ENCODE measurements at regions not wholly inside any gene's neighbourhood (a gene's known extent, or its start where the extent isn't known, plus 50 kb on each side); places are given as distances from the start of the nearest gene placed in this dataset.

GRCh38 chrX:4936315-4936714 is 1222.9 kb upstream of the PRKX start:
- Histone ChIP-seq H2BK15ac (ENCODE audit: low read depth, low read length) (no peak overlapping the region), H3K18ac (ENCODE audit: low read depth, low read length) (no peak overlapping the region), H3K9ac (ENCODE audit: low read depth, low read length) (no peak overlapping the region), H3K36me3 (ENCODE audit: control insufficient read depth, insufficient read depth, low read length) (no peaks in the 10 kb centered on the region), H2BK5ac (ENCODE audit: low read depth, low read length, poor library complexity, severe bottlenecking) (no peak overlapping the region), H4K8ac (ENCODE audit: low read depth in 2 of 2, low read length in 2 of 2) (no peak overlapping the region), H2AK9ac (replicated peaks; ENCODE audit: low read depth, low read length, poor library complexity) (no peak overlapping the region), H3K4me1 (ENCODE audit: control insufficient read depth, insufficient read depth, low read length) (no peaks in the 10 kb centered on the region), H2AFZ (replicated peaks; ENCODE audit: low read length, poor library complexity) (no peak overlapping the region), H3K4me3 (ENCODE audit: insufficient read depth, low read depth, low read length) (no peak overlapping the region), H3K14ac (replicated peaks; ENCODE audit: low read depth, low read length) (no peak overlapping the region), H3K23ac (ENCODE audit: low read depth, low read length) (no peak overlapping the region), H3K9me3 (ENCODE audit: control insufficient read depth, insufficient read depth, low read length) (0 out of 2 replicates have a peak, but pooled peaks cover 3% of the 10 kb centered on the region), H3K56ac (ENCODE audit: extremely low read depth, insufficient read depth, low read length) (no peak overlapping the region), H2AK5ac (ENCODE audit: low read depth, low read length) (no peak overlapping the region), H4K91ac (ENCODE audit: insufficient read depth, low read depth, low read length) (no peak overlapping the region), H3K27ac (ENCODE audit: insufficient read depth, low read length) (no peak overlapping the region), H3K9me1 (ENCODE audit: insufficient read depth, low read length) (no peaks in the 10 kb centered on the region), H4K5ac (ENCODE audit: low read depth, low read length) (no peak overlapping the region), H3K4me2 (ENCODE audit: low read depth, low read length) (no peak overlapping the region), H2BK20ac (ENCODE audit: low read depth, low read length) (no peak overlapping the region), H4K20me1 (ENCODE audit: insufficient read depth, low read length) (no peaks in the 10 kb centered on the region), H2BK120ac (ENCODE audit: low read depth, low read length) (no peak overlapping the region), H3K4ac (ENCODE audit: low read depth, low read length) (no peak overlapping the region), H3K27me3 (ENCODE audit: control insufficient read depth, insufficient read depth, low read length) (no peaks in the 10 kb centered on the region), H3K79me1 (ENCODE audit: low read depth in 1 of 2, low read length in 2 of 2) (no peaks in the 10 kb centered on the region)
- WGBS, 2 experiments (ENCODE audit: extremely low coverage in 2 of 2, insufficient read length in 1 of 2) = no CpG with 5 or more reads among the region's 2 CpGs
- ATAC-seq (ENCODE audit: low read depth) (no peak), DNase-seq (no peak)
- CTCF ChIA-PET = no interaction called here
- POLR2A ChIA-PET (ENCODE audit: unreplicated experiment) = no interaction called here
- intact Hi-C loops (cut with micrococcal nuclease) = no loop called here
- TF ChIP-seq CHD1 (IDR thresholded peaks at IDR 0.05; ENCODE audit: low read depth, low read length) = no peak
- no peak for TF ChIP-seq NFE2L2 (IDR thresholded peaks at IDR 0.05; ENCODE audit: low read depth, low read length)
- dilution Hi-C loops (cut with HindIII; ENCODE audit: low sequenced_read_pairs, unreplicated experiment) = no loop called here
- in situ Hi-C loops (cut with MboI; ENCODE audit: low sequenced_read_pairs) = no loop called here
- BruUV-seq (replicated peaks) = no TSS peak

All from IMR-90 (cell line).